Vagina (tissue), 2 donors: ENCODE measurements at regions not wholly inside any gene's neighbourhood (a gene's known extent, or its start where the extent isn't known, plus 50 kb on each side); places are given as distances from the start of the nearest gene placed in this dataset.

Source experiments
- POLR2A ChIP-seq, 2 donors: fragments of 450-650 bp; IDR thresholded peaks; one replicate each; pipeline ENCODE4 v1.6.1; 2017; ENCODE audit warnings: antibody characterized with exemption in 2 of 2, mild to moderate bottlenecking in 2 of 2, moderate library complexity in 2 of 2
- POLR2AphosphoS5 ChIP-seq, 2 donors: sonication (generic); formaldehyde crosslinking; IDR thresholded peaks; one replicate each; pipeline ENCODE4 v1.9.0; 2017; ENCODE audit warnings: antibody characterized with exemption in 2 of 2, mild to moderate bottlenecking in 2 of 2, low read depth in 1 of 2; ENCODE audit not compliant: insufficient read depth in 1 of 2
- TF ChIP-seq, protein P1 (sequence below), 3 experiments: fragments of 450-650 bp in 2 of 3; fragments of 200-600 bp in 1 of 3; sonication (generic) in 1 of 3; IDR thresholded peaks; one replicate each; pipeline ENCODE4 v1.5.1; 2017 to 2019; ENCODE audit warnings: antibody characterized with exemption in 3 of 3, mild to moderate bottlenecking in 2 of 3, moderate library complexity in 2 of 3

DNA sequence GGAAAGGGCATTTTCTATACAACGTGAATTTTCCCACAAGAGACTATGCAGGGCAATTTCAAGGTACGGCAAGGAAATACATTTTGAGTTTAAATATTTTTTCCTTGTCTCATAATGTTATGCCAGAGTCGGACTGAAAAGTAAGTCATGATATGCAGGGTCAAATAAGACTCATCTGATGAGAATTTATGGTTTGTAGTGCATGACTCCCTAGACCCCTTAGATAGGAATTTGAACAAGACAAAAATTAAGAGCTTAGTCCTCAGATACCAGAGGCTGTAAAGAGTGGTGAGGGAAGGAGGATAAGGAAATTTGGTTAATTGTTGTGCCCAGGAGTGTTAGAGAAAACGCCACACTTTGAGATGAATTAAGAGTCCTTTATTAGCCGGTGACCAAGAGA, 616.6 kb downstream of the XPNPEP1 start:
- TF ChIP-seq, protein P1, sequence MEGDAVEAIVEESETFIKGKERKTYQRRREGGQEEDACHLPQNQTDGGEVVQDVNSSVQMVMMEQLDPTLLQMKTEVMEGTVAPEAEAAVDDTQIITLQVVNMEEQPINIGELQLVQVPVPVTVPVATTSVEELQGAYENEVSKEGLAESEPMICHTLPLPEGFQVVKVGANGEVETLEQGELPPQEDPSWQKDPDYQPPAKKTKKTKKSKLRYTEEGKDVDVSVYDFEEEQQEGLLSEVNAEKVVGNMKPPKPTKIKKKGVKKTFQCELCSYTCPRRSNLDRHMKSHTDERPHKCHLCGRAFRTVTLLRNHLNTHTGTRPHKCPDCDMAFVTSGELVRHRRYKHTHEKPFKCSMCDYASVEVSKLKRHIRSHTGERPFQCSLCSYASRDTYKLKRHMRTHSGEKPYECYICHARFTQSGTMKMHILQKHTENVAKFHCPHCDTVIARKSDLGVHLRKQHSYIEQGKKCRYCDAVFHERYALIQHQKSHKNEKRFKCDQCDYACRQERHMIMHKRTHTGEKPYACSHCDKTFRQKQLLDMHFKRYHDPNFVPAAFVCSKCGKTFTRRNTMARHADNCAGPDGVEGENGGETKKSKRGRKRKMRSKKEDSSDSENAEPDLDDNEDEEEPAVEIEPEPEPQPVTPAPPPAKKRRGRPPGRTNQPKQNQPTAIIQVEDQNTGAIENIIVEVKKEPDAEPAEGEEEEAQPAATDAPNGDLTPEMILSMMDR (IDR thresholded peaks at IDR 0.05): no peak
- no peak for TF ChIP-seq POLR2A (IDR thresholded peaks at IDR 0.05)
- TF ChIP-seq POLR2AphosphoS5 (IDR thresholded peaks at IDR 0.05; ENCODE audit: insufficient read depth in 1 of 2, low read depth in 1 of 2): no peak
